Hepatocyte (in vitro differentiated cells): ENCODE measurements at regions not wholly inside any gene's neighbourhood (a gene's known extent, or its start where the extent isn't known, plus 50 kb on each side); places are given as distances from the start of the nearest gene placed in this dataset.

Experiments
- DNase-seq: peaks from one replicate; pipeline ENCODE4 v3.0.0-alpha.2; 2016; ENCODE audit warnings: low spot score
- H2AFZ ChIP-seq: fragments of 200-600 bp; sonication (generic); 2 replicates; pipeline ENCODE4 v1.6.0; 2016; ENCODE audit warnings: antibody characterized with exemption, mild to moderate bottlenecking
- H3K27ac ChIP-seq: fragments of 200-600 bp; sonication (generic); 2 replicates; pipeline ENCODE4 v1.5.1; 2016; ENCODE audit warnings: mild to moderate bottlenecking
- H3K27me3 ChIP-seq: fragments of 200-600 bp; sonication (generic); 2 replicates; pipeline ENCODE4 v1.6.1; 2016
- H3K36me3 ChIP-seq: fragments of 200-600 bp; sonication (generic); replicated peaks from 2 replicates; pipeline ENCODE4 v1.5.1; 2016; ENCODE audit warnings: low read depth; ENCODE audit not compliant: insufficient read depth
- H3K4me1 ChIP-seq: fragments of 200-600 bp; sonication (generic); 2 replicates; pipeline ENCODE4 v1.5.1; 2016; ENCODE audit warnings: mild to moderate bottlenecking, moderate library complexity; ENCODE audit not compliant: insufficient read depth
- H3K4me2 ChIP-seq: fragments of 200-600 bp; sonication (generic); 2 replicates; pipeline ENCODE4 v1.6.0; 2016
- H3K4me3 ChIP-seq: fragments of 200-600 bp; sonication (generic); 2 replicates; pipeline ENCODE4 v1.5.1; 2016; ENCODE audit warnings: mild to moderate bottlenecking
- H3K79me2 ChIP-seq: fragments of 200-600 bp; sonication (generic); 2 replicates; pipeline ENCODE4 v1.6.0; 2017; ENCODE audit warnings: mild to moderate bottlenecking
- H3K9me2 ChIP-seq: fragments of 200-600 bp; sonication (generic); replicated peaks from 2 replicates; pipeline ENCODE4 v1.6.0; 2017; ENCODE audit warnings: mild to moderate bottlenecking; ENCODE audit not compliant: insufficient read depth
- H3K9me3 ChIP-seq: fragments of 200-600 bp; sonication (generic); 2 replicates; pipeline ENCODE4 v1.5.1; 2016; ENCODE audit warnings: low read depth, mild to moderate bottlenecking
- H4K20me1 ChIP-seq: fragments of 200-600 bp; sonication (generic); 2 replicates; pipeline ENCODE4 v1.6.0; 2016; ENCODE audit warnings: mild to moderate bottlenecking; ENCODE audit not compliant: insufficient read depth, poor library complexity, severe bottlenecking
- EZH2 ChIP-seq: fragments of 200-600 bp; sonication (generic); IDR thresholded peaks from 2 replicates; pipeline ENCODE4 v1.6.1; 2016; ENCODE audit warnings: antibody characterized with exemption, mild to moderate bottlenecking, borderline replicate concordance
- EZH2phosphoT487 ChIP-seq: fragments of 200-600 bp; sonication (generic); IDR thresholded peaks from one replicate; pipeline ENCODE4 v1.6.1; 2018; ENCODE audit warnings: antibody characterized with exemption, mild to moderate bottlenecking, low read depth, moderate library complexity; ENCODE audit not compliant: unreplicated experiment, severe bottlenecking
- WGBS: methylation state at CpG from one replicate; pipeline ENCODE4 v1.1.6; 2016; ENCODE audit warnings: low lambda C conversion rate; ENCODE audit errors: missing lambda C conversion rate; 5-methylcytosine and 5-hydroxymethylcytosine counted together
- TF ChIP-seq, protein P1 (sequence below): fragments of 200-600 bp; sonication (generic); IDR thresholded peaks from 2 replicates; pipeline ENCODE4 v1.5.1; 2016; ENCODE audit warnings: antibody characterized with exemption, mild to moderate bottlenecking; ENCODE audit not compliant: poor library complexity

DNA sequence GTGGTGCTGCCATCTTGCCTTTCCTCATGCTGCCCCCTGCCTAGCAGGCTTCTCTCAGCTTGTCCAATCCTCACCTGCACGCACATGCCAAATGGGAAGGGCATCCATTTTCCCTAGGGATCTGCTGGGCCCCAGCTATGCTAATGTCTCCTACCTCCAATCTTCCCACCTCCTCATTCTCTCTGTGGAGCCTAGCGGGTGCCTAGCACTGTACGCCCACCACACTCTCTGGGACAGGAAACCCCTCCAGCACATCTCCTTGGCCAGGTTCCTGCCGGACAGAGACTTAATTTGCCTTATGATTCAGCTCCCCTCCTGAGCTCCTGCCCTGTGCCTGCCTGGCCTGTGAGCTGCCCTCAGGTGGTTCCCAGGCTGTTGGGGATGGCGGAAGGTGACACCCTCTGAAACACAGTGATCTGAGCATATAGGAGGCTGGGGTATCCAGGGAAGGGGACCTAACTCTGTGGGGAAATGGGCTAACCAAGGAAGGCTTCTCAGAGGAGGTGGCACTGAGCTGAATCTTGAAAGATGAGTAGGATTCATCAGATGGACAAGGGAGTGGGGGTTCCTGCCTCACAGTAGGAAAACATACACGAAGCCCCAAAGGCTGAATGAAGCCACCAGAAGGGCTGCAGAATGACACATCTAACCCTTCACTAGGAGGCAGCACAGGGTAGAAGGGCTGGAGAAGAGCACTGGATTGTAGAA lies 79.2 kb upstream of the WNT11 start:
- Histone ChIP-seq H3K27me3 (no peaks in the 10 kb centered on the region), H3K4me2 (no peak overlapping the region), H3K9me3 (no peaks in the 10 kb centered on the region), H3K79me2 (no peaks in the 10 kb centered on the region), H3K4me1 (no peaks in the 10 kb centered on the region), H4K20me1 (no peaks in the 10 kb centered on the region), H3K4me3 (no peak overlapping the region), H2AFZ (no peak overlapping the region), H3K9me2 (no peaks in the 10 kb centered on the region), H3K36me3 (no peaks in the 10 kb centered on the region), H3K27ac (no peak overlapping the region)
- WGBS: 95% methylated on average over 6 of the region's 6 CpGs
- TF ChIP-seq EZH2 (no peak), EZH2phosphoT487 (no peak)
- TF ChIP-seq, protein P1, sequence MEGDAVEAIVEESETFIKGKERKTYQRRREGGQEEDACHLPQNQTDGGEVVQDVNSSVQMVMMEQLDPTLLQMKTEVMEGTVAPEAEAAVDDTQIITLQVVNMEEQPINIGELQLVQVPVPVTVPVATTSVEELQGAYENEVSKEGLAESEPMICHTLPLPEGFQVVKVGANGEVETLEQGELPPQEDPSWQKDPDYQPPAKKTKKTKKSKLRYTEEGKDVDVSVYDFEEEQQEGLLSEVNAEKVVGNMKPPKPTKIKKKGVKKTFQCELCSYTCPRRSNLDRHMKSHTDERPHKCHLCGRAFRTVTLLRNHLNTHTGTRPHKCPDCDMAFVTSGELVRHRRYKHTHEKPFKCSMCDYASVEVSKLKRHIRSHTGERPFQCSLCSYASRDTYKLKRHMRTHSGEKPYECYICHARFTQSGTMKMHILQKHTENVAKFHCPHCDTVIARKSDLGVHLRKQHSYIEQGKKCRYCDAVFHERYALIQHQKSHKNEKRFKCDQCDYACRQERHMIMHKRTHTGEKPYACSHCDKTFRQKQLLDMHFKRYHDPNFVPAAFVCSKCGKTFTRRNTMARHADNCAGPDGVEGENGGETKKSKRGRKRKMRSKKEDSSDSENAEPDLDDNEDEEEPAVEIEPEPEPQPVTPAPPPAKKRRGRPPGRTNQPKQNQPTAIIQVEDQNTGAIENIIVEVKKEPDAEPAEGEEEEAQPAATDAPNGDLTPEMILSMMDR: no peak
- DNase-seq: no peak

DNA sequence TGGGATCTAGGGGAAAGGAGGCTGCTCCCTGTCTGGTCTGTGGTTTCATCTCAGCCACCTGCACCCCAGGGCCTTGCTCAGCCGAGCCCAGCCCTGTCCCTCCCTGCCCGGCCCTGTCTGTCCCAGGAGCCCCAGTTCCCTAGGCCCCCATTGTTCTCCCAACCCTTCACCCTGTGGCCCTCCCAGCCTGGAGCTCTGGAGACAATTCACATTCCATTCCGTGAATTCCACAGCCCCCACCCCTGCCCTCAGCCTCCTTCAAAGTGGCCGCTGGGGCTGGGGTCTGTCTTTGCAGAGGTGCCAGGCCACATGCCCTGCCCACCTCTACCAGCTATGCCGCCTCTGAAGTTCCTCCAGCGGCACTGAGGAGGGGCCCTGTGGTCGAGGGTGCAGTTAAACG lies 77.9 kb upstream of the WNT11 start:
- H2AFZ ChIP-seq: no peak overlapping the region
- no peaks in the 10 kb centered on the region for H3K36me3 ChIP-seq
- H3K4me2 ChIP-seq: no peak overlapping the region
- H3K4me3 ChIP-seq: no peak overlapping the region
- TF ChIP-seq EZH2phosphoT487: no peak
- TF ChIP-seq, protein P1: no peak
- TF ChIP-seq EZH2: no peak
- no peak overlapping the region for H3K27ac ChIP-seq
- H4K20me1 ChIP-seq: no peaks in the 10 kb centered on the region
- H3K4me1 ChIP-seq: no peaks in the 10 kb centered on the region
- 67% methylated on average over 6 of the region's 8 CpGs for WGBS
- no peaks in the 10 kb centered on the region for H3K9me3 ChIP-seq
- no peaks in the 10 kb centered on the region for H3K79me2 ChIP-seq
- DNase-seq: no peak
- H3K9me2 ChIP-seq: no peaks in the 10 kb centered on the region
- no peaks in the 10 kb centered on the region for H3K27me3 ChIP-seq

DNA sequence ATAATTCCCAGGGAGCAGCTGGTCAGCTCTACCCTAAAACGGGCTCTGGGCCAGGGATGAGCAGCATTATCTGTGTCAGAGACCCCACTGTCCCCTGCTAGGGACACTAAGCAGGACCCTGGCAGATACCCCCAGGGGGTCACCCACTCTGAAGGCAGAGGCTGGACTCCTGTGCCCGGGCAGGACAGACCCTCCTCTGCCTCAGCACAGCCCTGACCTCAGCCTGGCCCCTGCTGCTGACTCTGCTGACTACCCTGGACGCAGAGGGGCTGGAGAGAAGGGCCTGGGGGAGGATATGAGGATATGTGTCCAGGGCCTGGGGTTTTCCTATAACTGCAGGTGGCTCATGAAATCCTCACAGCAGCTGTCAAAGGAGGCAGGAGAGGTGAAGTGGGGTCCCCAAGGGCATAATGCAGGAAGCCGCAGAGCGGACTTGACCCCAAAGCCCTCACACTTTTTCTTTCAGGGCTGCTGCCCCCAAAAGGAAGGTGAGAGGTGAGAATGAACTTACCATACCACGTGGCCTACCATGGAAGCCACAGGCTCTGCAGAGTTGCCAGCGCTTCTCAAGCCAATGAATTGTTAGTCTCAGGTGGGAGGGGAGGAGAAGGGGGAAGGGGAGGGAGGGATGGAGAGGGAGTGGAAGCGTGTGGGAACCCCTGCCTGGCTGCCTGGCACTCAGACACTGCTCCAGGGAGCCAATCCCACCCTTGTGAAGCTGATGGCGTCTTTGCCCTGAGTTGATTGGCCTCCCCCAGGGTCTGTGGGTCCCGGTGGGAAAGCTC lies 76.7 kb upstream of the WNT11 start:
- H3K27ac ChIP-seq: no peak overlapping the region
- H3K36me3 ChIP-seq: no peaks in the 10 kb centered on the region
- H3K4me1 ChIP-seq: no peaks in the 10 kb centered on the region
- H3K27me3 ChIP-seq: no peaks in the 10 kb centered on the region
- no peaks in the 10 kb centered on the region for H3K9me3 ChIP-seq
- no peak overlapping the region for H2AFZ ChIP-seq
- H3K9me2 ChIP-seq: no peaks in the 10 kb centered on the region
- H3K4me3 ChIP-seq: no peak overlapping the region
- no peaks in the 10 kb centered on the region for H4K20me1 ChIP-seq
- no peak for DNase-seq
- TF ChIP-seq, protein P1: no peak
- TF ChIP-seq EZH2phosphoT487 (no peak), EZH2 (no peak)
- WGBS: 76% methylated on average over 9 of the region's 10 CpGs
- H3K4me2 ChIP-seq: no peak overlapping the region
- H3K79me2 ChIP-seq: no peaks in the 10 kb centered on the region
